GM12878 (cell line): ENCODE measurements at regions not wholly inside any gene's neighbourhood (a gene's known extent, or its start where the extent isn't known, plus 50 kb on each side); places are given as distances from the start of the nearest gene placed in this dataset. TPM values are rescaled to one million over a fixed set of nuclear protein-coding genes. Genes with fewer than 3 reads are reported as not detected.

Experiments
- ATAC-seq: fragments of 200-7000 bp; cut with Tn5 transposase; 3 replicates; pipeline ENCODE4 v1.9.1; 2020; ENCODE audit warnings: mild to moderate bottlenecking, moderate library complexity
- BruUV-seq: library from RNA; stranded (reverse); fragments of 400-500 nt; replicated peaks from 2 replicates; lab custom pipeline; 2021; lab: Mats Ljungman, UMichigan
- CTCF ChIA-PET: fragments of 300-600 bp; sonication (Branson Sonifier 250); formaldehyde crosslinking; extraction: SDS; loops from one replicate; lab custom pipeline; 2021; ENCODE audit warnings: inconsistent platforms; lab: Yijun Ruan, JAX
- POLR2A ChIA-PET: fragments of 350-600 bp; formaldehyde crosslinking; extraction: SDS; loops from one replicate; lab custom pipeline; 2021; ENCODE audit warnings: inconsistent platforms; lab: Charles Lee
- RAD21 ChIA-PET: fragments of 300-600 bp; sonication (Branson Sonifier 250); formaldehyde crosslinking; loops from one replicate; lab custom pipeline; 2023; ENCODE audit warnings: antibody characterized with exemption; ENCODE audit not compliant: unreplicated experiment; lab: Charles Lee
- SMC1A ChIA-PET: fragments of 300-600 bp; sonication (Branson Sonifier 250); formaldehyde crosslinking; loops from one replicate; lab custom pipeline; 2023; ENCODE audit not compliant: unreplicated experiment, uncharacterized antibody; lab: Charles Lee
- DNase-seq: peaks from one replicate; pipeline ENCODE4 v3.0.0-alpha.2; 2011; ENCODE audit warnings: low read depth, low spot score
- FAIRE-seq: peaks from 3 replicates; lab custom pipeline; 2011; peaks lifted over from hg19 to GRCh38; lab: Jason Lieb, UNC
- H2AFZ ChIP-seq: 2 replicates; pipeline ENCODE4 v1.6.0; 2011; ENCODE audit warnings: low read depth, low read length, control low read depth; ENCODE audit not compliant: control insufficient read depth
- H3K27ac ChIP-seq: 2 replicates; pipeline ENCODE4 v1.5.1; 2011; ENCODE audit warnings: control low read depth; ENCODE audit not compliant: control insufficient read depth, insufficient read depth
- H3K27me3 ChIP-seq, 2 experiments: replicated peaks in 1 of 2; 2 replicates each; pipeline versions ENCODE4 v1.6.0 to v1.6.1; 2011; ENCODE audit warnings: low read length in 1 of 2; ENCODE audit not compliant: control insufficient read depth in 2 of 2, insufficient read depth in 2 of 2
- H3K36me3 ChIP-seq, 2 experiments: 2 replicates each; pipeline ENCODE4 v1.5.1; 2011; ENCODE audit warnings: low read length in 1 of 2; ENCODE audit not compliant: control insufficient read depth in 2 of 2, insufficient read depth in 2 of 2
- H3K4me1 ChIP-seq: 2 replicates; pipeline ENCODE4 v1.6.1; 2011; ENCODE audit warnings: mild to moderate bottlenecking, low read length, moderate library complexity, mixed read lengths; ENCODE audit not compliant: control insufficient read depth, insufficient read depth
- H3K4me2 ChIP-seq: 2 replicates; pipeline ENCODE4 v1.6.0; 2011; ENCODE audit warnings: control low read depth; ENCODE audit not compliant: control insufficient read depth, insufficient read depth
- H3K4me3 ChIP-seq: fragments of 200-600 bp; sonication (generic); 2 replicates; pipeline ENCODE4 v1.5.1; 2016
- H3K79me2 ChIP-seq: 2 replicates; pipeline ENCODE4 v1.6.0; 2011; ENCODE audit warnings: low read length; ENCODE audit not compliant: control insufficient read depth, insufficient read depth
- H3K9ac ChIP-seq: 2 replicates; pipeline ENCODE4 v1.8.0; 2011; ENCODE audit warnings: low read length, control low read depth, mixed read lengths; ENCODE audit not compliant: control insufficient read depth, insufficient read depth
- H3K9me3 ChIP-seq: replicated peaks from 3 replicates; pipeline ENCODE4 v1.5.1; 2011; ENCODE audit warnings: mild to moderate bottlenecking, low read length; ENCODE audit not compliant: control insufficient read depth, insufficient read depth
- H4K20me1 ChIP-seq: 2 replicates; pipeline ENCODE4 v1.6.0; 2011; ENCODE audit not compliant: control insufficient read depth, insufficient read depth
- PAX8 ChIP-seq: fragments of 450-650 bp; IDR thresholded peaks from 2 replicates; pipeline ENCODE4 v1.6.1; 2017; ENCODE audit warnings: mild to moderate bottlenecking, moderate library complexity
- POLR2AphosphoS5 ChIP-seq: IDR thresholded peaks from 2 replicates; pipeline ENCODE4 v1.6.1; 2011; ENCODE audit warnings: mild to moderate bottlenecking, low read length, inconsistent platforms
- RAD21 ChIP-seq: IDR thresholded peaks from 2 replicates; pipeline ENCODE4 v1.6.1; 2011; ENCODE audit warnings: mild to moderate bottlenecking, low read depth, low read length, moderate library complexity; ENCODE audit not compliant: insufficient read depth
- ZZZ3 ChIP-seq: IDR thresholded peaks from 2 replicates; pipeline ENCODE4 v1.6.1; 2011; ENCODE audit warnings: low read depth; ENCODE audit not compliant: control insufficient read depth, insufficient read length
- WGBS: methylation state at CpG from one replicate; pipeline ENCODE4 v1.1.6; 2016; ENCODE audit warnings: low lambda C conversion rate; ENCODE audit not compliant: insufficient replicate concordance, insufficient coverage; ENCODE audit errors: missing lambda C conversion rate; 5-methylcytosine and 5-hydroxymethylcytosine counted together
- in situ Hi-C: fragments of 300-500 bp; cut with MboI; formaldehyde crosslinking; loops from 9 replicates; pipeline ENCODE4 v1.14.3; 2018; ENCODE audit warnings: mixed read lengths
- intact Hi-C: fragments of 100-400 bp; cut with micrococcal nuclease; formaldehyde crosslinking; loops from one replicate; pipeline ENCODE4 v1.14.2; 2022; ENCODE audit not compliant: unreplicated experiment
- small RNA-seq: library from RNA; depleted of rRNA; stranded (forward); fragments of <200 nt; gene quantifications from one replicate; pipeline ENCODE3, GENCODE V24; 2014
- TF ChIP-seq, protein P1 (sequence below): fragments of 450-650 bp; IDR thresholded peaks from 2 replicates; pipeline ENCODE4 v1.6.1; 2017; ENCODE audit warnings: mild to moderate bottlenecking, low read depth, inconsistent platforms; ENCODE audit not compliant: poor library complexity, severe bottlenecking
- TF ChIP-seq, protein P2 (sequence below): IDR thresholded peaks from 2 replicates; pipeline ENCODE4 v1.6.1; 2012; ENCODE audit warnings: low read depth, low read length, improper control_type of control experiment

DNA sequence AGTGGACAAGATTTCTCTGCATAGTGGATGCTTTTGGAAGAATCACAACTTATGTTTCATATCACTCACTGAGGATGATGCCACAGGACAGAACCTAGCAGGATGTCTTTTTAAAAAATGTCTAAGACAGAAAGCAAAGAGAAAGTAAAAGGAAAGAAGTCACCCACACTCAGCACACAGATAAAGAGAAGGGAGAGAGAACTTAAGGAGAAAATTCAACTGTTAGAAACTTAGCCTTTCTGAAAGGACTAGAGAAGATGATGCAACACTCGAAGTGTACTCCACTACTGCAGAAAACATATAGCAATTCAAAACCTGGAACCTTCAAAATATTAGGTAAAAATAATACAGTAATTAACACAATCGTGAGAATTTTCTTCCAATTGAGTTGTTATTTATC, 52.8 kb upstream of the STK26 start:
- no peaks in the 10 kb centered on the region for H4K20me1 ChIP-seq
- ChIA-PET RAD21 (no interaction called here), CTCF (no interaction called here), POLR2A (no interaction called here), SMC1A (no interaction called here)
- FAIRE-seq: no peak
- TF ChIP-seq ZZZ3 (no peak), POLR2AphosphoS5 (no peak), RAD21 (no peak), PAX8 (no peak)
- TF ChIP-seq, protein P1, sequence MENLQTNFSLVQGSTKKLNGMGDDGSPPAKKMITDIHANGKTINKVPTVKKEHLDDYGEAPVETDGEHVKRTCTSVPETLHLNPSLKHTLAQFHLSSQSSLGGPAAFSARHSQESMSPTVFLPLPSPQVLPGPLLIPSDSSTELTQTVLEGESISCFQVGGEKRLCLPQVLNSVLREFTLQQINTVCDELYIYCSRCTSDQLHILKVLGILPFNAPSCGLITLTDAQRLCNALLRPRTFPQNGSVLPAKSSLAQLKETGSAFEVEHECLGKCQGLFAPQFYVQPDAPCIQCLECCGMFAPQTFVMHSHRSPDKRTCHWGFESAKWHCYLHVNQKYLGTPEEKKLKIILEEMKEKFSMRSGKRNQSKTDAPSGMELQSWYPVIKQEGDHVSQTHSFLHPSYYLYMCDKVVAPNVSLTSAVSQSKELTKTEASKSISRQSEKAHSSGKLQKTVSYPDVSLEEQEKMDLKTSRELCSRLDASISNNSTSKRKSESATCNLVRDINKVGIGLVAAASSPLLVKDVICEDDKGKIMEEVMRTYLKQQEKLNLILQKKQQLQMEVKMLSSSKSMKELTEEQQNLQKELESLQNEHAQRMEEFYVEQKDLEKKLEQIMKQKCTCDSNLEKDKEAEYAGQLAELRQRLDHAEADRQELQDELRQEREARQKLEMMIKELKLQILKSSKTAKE: no peak
- TF ChIP-seq, protein P2, sequence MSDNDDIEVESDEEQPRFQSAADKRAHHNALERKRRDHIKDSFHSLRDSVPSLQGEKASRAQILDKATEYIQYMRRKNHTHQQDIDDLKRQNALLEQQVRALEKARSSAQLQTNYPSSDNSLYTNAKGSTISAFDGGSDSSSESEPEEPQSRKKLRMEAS: no peak
- BruUV-seq: no TSS peak
- DNase-seq: no peak
- ATAC-seq: no peak
- in situ Hi-C loops (no loop called here), intact Hi-C loops (no loop called here)
- H3K27me3 ChIP-seq: no peaks in the 10 kb centered on the region
- H3K9me3 ChIP-seq: no peaks in the 10 kb centered on the region
- no peak overlapping the region for H3K27ac ChIP-seq
- no peak overlapping the region for H3K4me2 ChIP-seq
- H3K36me3 ChIP-seq: no peaks in the 10 kb centered on the region
- H3K4me3 ChIP-seq: no peak overlapping the region
- H2AFZ ChIP-seq: no peak overlapping the region
- no peak overlapping the region for H3K9ac ChIP-seq
- no peaks in the 10 kb centered on the region for H3K79me2 ChIP-seq
- no peaks in the 10 kb centered on the region for H3K4me1 ChIP-seq
- WGBS: 3% methylated on average over 2 of the region's 2 CpGs

Small RNA genes lying in the stretch of these regions (small RNA-seq; reads per million reads assigned to genes)
- gene AL008629.1 (not detected), gene HDGFP1 (not detected), gene MCRIP2P1 (not detected), gene RNA5SP514 (not detected)
